ENCODE measurements at regions not wholly inside any gene's neighbourhood (a gene's known extent, or its start where the extent isn't known, plus 50 kb on each side); places are given as distances from the start of the nearest gene placed in this dataset.

DNA sequence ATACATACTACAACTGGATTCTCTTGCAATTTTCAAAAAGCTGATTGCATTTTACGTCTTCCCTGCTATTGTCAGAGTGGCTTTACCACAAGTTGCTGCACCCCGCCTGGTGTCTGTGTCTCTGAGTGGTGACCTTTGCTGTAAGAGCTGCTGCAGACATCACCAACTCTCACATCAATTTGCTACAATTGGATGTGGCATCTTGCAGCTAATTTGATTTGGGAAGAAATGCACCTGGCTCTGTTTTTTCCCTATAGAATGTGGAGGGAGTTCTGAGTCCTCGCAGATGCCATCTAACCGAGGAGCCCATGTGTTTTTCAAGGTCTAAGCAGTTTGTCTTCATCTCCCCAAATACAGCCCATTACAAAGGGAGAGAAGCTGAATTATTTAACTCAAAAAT, 73.8 kb upstream of the PHOX2B start (continued):
- TF ChIP-seq, protein P1, sequence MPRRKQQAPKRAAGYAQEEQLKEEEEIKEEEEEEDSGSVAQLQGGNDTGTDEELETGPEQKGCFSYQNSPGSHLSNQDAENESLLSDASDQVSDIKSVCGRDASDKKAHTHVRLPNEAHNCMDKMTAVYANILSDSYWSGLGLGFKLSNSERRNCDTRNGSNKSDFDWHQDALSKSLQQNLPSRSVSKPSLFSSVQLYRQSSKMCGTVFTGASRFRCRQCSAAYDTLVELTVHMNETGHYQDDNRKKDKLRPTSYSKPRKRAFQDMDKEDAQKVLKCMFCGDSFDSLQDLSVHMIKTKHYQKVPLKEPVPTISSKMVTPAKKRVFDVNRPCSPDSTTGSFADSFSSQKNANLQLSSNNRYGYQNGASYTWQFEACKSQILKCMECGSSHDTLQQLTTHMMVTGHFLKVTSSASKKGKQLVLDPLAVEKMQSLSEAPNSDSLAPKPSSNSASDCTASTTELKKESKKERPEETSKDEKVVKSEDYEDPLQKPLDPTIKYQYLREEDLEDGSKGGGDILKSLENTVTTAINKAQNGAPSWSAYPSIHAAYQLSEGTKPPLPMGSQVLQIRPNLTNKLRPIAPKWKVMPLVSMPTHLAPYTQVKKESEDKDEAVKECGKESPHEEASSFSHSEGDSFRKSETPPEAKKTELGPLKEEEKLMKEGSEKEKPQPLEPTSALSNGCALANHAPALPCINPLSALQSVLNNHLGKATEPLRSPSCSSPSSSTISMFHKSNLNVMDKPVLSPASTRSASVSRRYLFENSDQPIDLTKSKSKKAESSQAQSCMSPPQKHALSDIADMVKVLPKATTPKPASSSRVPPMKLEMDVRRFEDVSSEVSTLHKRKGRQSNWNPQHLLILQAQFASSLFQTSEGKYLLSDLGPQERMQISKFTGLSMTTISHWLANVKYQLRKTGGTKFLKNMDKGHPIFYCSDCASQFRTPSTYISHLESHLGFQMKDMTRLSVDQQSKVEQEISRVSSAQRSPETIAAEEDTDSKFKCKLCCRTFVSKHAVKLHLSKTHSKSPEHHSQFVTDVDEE (CRISPR knock-in tag; IDR thresholded peaks at IDR 0.05), result peak; percentile 98
- no peak for TF ChIP-seq BACH2 (CRISPR knock-in tag; IDR thresholded peaks at IDR 0.05; ENCODE audit: borderline replicate concordance)
- TF ChIP-seq, protein P2, sequence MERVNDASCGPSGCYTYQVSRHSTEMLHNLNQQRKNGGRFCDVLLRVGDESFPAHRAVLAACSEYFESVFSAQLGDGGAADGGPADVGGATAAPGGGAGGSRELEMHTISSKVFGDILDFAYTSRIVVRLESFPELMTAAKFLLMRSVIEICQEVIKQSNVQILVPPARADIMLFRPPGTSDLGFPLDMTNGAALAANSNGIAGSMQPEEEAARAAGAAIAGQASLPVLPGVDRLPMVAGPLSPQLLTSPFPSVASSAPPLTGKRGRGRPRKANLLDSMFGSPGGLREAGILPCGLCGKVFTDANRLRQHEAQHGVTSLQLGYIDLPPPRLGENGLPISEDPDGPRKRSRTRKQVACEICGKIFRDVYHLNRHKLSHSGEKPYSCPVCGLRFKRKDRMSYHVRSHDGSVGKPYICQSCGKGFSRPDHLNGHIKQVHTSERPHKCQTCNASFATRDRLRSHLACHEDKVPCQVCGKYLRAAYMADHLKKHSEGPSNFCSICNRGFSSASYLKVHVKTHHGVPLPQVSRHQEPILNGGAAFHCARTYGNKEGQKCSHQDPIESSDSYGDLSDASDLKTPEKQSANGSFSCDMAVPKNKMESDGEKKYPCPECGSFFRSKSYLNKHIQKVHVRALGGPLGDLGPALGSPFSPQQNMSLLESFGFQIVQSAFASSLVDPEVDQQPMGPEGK (CRISPR knock-in tag; IDR thresholded peaks at IDR 0.05; ENCODE audit: borderline replicate concordance), result no peak

DNA sequence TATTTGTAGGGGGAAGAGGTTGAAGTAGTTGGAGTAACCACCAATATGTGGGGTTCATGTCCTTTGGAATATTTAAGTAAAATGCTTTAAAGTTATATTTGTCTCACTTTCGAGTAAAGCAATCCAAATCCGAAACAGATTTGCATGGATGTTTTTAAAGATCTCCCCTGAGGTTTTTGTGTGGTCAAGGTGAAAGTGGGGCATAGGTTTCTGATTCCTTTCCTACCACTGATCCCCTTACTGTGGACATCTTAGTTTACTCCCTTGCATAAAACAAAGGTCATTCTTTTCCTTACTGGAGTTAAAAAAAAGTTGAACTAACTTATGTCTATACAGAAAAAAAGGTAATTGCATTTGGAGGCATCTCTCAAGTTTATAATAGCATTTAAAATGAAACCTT, 71.9 kb upstream of the PHOX2B start:
- ATAC-seq, result no peak
- TF ChIP-seq, protein P3, sequence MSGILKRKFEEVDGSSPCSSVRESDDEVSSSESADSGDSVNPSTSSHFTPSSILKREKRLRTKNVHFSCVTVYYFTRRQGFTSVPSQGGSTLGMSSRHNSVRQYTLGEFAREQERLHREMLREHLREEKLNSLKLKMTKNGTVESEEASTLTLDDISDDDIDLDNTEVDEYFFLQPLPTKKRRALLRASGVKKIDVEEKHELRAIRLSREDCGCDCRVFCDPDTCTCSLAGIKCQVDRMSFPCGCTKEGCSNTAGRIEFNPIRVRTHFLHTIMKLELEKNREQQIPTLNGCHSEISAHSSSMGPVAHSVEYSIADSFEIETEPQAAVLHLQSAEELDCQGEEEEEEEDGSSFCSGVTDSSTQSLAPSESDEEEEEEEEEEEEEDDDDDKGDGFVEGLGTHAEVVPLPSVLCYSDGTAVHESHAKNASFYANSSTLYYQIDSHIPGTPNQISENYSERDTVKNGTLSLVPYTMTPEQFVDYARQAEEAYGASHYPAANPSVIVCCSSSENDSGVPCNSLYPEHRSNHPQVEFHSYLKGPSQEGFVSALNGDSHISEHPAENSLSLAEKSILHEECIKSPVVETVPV (CRISPR knock-in tag; IDR thresholded peaks at IDR 0.05), result no peak
- TF ChIP-seq, protein P4, sequence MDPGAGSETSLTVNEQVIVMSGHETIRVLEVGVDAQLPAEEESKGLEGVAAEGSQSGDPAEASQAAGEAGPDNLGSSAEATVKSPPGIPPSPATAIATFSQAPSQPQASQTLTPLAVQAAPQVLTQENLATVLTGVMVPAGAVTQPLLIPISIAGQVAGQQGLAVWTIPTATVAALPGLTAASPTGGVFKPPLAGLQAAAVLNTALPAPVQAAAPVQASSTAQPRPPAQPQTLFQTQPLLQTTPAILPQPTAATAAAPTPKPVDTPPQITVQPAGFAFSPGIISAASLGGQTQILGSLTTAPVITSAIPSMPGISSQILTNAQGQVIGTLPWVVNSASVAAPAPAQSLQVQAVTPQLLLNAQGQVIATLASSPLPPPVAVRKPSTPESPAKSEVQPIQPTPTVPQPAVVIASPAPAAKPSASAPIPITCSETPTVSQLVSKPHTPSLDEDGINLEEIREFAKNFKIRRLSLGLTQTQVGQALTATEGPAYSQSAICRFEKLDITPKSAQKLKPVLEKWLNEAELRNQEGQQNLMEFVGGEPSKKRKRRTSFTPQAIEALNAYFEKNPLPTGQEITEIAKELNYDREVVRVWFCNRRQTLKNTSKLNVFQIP (CRISPR knock-in tag; IDR thresholded peaks at IDR 0.05; ENCODE audit: borderline replicate concordance, low read depth), result no peak
- TF ChIP-seq ESRRG (CRISPR knock-in tag; IDR thresholded peaks at IDR 0.05) (no peak), RARB (CRISPR knock-in tag; IDR thresholded peaks at IDR 0.05) (no peak), ZFP3 (CRISPR knock-in tag; IDR thresholded peaks at IDR 0.05) (no peak), OSR1 (CRISPR knock-in tag; IDR thresholded peaks at IDR 0.05) (no peak), ARNTL (CRISPR knock-in tag; IDR thresholded peaks at IDR 0.05; ENCODE audit: borderline replicate concordance, low read depth) (no peak), SNAI2 (CRISPR knock-in tag; IDR thresholded peaks at IDR 0.05) (no peak), ZNF8 (CRISPR knock-in tag; IDR thresholded peaks at IDR 0.05) (no peak), ISL1 (CRISPR knock-in tag; IDR thresholded peaks at IDR 0.05) (no peak), PPARA (CRISPR knock-in tag; IDR thresholded peaks at IDR 0.05; ENCODE audit: borderline replicate concordance) (no peak), GLIS3 (CRISPR knock-in tag; IDR thresholded peaks at IDR 0.05) (no peak), TOX (CRISPR knock-in tag; IDR thresholded peaks at IDR 0.05; ENCODE audit: borderline replicate concordance) (no peak), BACH2 (CRISPR knock-in tag; IDR thresholded peaks at IDR 0.05; ENCODE audit: borderline replicate concordance) (no peak), ZFP30 (CRISPR knock-in tag; IDR thresholded peaks at IDR 0.05) (no peak), ZNF565 (CRISPR knock-in tag; conservative IDR thresholded peaks at IDR 0.05; ENCODE audit: low read depth) (no peak), TCF4 (CRISPR knock-in tag; IDR thresholded peaks at IDR 0.05; ENCODE audit: borderline replicate concordance) (no peak)
- TF ChIP-seq, protein P2 (CRISPR knock-in tag; IDR thresholded peaks at IDR 0.05; ENCODE audit: borderline replicate concordance), result no peak
- TF ChIP-seq, protein P5, sequence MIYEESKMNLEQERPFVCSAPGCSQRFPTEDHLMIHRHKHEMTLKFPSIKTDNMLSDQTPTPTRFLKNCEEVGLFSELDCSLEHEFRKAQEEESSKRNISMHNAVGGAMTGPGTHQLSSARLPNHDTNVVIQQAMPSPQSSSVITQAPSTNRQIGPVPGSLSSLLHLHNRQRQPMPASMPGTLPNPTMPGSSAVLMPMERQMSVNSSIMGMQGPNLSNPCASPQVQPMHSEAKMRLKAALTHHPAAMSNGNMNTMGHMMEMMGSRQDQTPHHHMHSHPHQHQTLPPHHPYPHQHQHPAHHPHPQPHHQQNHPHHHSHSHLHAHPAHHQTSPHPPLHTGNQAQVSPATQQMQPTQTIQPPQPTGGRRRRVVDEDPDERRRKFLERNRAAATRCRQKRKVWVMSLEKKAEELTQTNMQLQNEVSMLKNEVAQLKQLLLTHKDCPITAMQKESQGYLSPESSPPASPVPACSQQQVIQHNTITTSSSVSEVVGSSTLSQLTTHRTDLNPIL (CRISPR knock-in tag; IDR thresholded peaks at IDR 0.05; ENCODE audit: low read depth), result no peak

Data from SK-N-SH treated with all-trans-retinoic acid at 6 μM for 48 hours (cell line).